Neural cell (in vitro differentiated cells): ENCODE measurements at regions not wholly inside any gene's neighbourhood (a gene's known extent, or its start where the extent isn't known, plus 50 kb on each side); places are given as distances from the start of the nearest gene placed in this dataset.

ENCODE experiments used
- CTCF ChIP-seq: fragments of 450-650 bp; IDR thresholded peaks from 2 replicates; pipeline ENCODE4 v1.5.1; 2014; ENCODE audit warnings: antibody characterized with exemption, mild to moderate bottlenecking, moderate library complexity; ENCODE audit not compliant: poor library complexity, severe bottlenecking
- EP300 ChIP-seq: fragments of 450-650 bp; conservative IDR thresholded peaks from 2 replicates; pipeline ENCODE4 v1.6.1; 2014; ENCODE audit warnings: antibody characterized with exemption, mild to moderate bottlenecking, moderate library complexity; ENCODE audit not compliant: poor library complexity, severe bottlenecking
- EZH2 ChIP-seq: fragments of 200-600, 300-800 bp; shearing (Covaris generic), sonication (generic); IDR thresholded peaks from 2 replicates; pipeline ENCODE4 v1.6.1; 2014; ENCODE audit warnings: antibody characterized with exemption, low read length, borderline replicate concordance, mild to moderate bottlenecking; ENCODE audit not compliant: insufficient read depth, poor library complexity, severe bottlenecking
- MXI1 ChIP-seq: fragments of 450-650 bp; conservative IDR thresholded peaks from 2 replicates; pipeline ENCODE4 v1.6.1; 2014; ENCODE audit warnings: antibody characterized with exemption, mild to moderate bottlenecking; ENCODE audit not compliant: poor library complexity, severe bottlenecking
- POLR2AphosphoS5 ChIP-seq: IDR thresholded peaks from 2 replicates; pipeline ENCODE4 v1.6.1; 2012
- RAD21 ChIP-seq: fragments of 450-650 bp; conservative IDR thresholded peaks from 2 replicates; pipeline ENCODE4 v1.6.1; 2014; ENCODE audit warnings: antibody characterized with exemption, mild to moderate bottlenecking, moderate library complexity
- REST ChIP-seq: IDR thresholded peaks from 2 replicates; pipeline ENCODE4 v1.6.1; 2012; ENCODE audit warnings: borderline replicate concordance
- SMC3 ChIP-seq: fragments of 450-650 bp; conservative IDR thresholded peaks from 2 replicates; pipeline ENCODE4 v1.6.1; 2014; ENCODE audit warnings: antibody characterized with exemption, mild to moderate bottlenecking, moderate library complexity; ENCODE audit not compliant: poor library complexity
- TAF1 ChIP-seq: IDR thresholded peaks from 2 replicates; pipeline ENCODE4 v1.6.1; 2012; ENCODE audit warnings: low read depth

- TF ChIP-seq EP300 (no peak), EZH2 (no peak), CTCF (no peak), REST (no peak), TAF1 (no peak), RAD21 (no peak), POLR2AphosphoS5 (no peak), SMC3 (no peak), MXI1 (no peak)
Measured at GRCh38 chr4:1551211-1551610, 132.9 kb downstream of the FAM53A start.
